Heart right ventricle (tissue), 16 donors: ENCODE measurements at regions not wholly inside any gene's neighbourhood (a gene's known extent, or its start where the extent isn't known, plus 50 kb on each side); places are given as distances from the start of the nearest gene placed in this dataset.
"Not testable (repeated sequence)": the region's sequence is repeated elsewhere in the genome, so short reads cannot be mapped to it uniquely, and the experiment has no call there.

Source experiments
- ATAC-seq, 8 donors: fragments of 200-7000 bp; cut with Tn5 transposase; one replicate each; pipeline ENCODE4 v1.9.1; 2020; ENCODE audit warnings: mild to moderate bottlenecking in 8 of 8, moderate library complexity in 8 of 8, moderate number of reproducible peaks in 1 of 8
- DNase-seq, 2 donors: peaks; one replicate each; pipeline ENCODE4 v3.0.0-alpha.2; 2020
- H3K27ac ChIP-seq, 10 donors: fragments of 200-600 bp; sonication (generic) in 2 of 10; one replicate each; pipeline versions ENCODE4 v1.5.0 to v1.8.0; 2020 to 2022; ENCODE audit warnings: mild to moderate bottlenecking in 3 of 10
- H3K27me3 ChIP-seq, 7 donors: fragments of 200-600 bp; one replicate each; pipeline ENCODE4 v1.8.0; 2021 to 2022; ENCODE audit warnings: mild to moderate bottlenecking in 2 of 7
- H3K36me3 ChIP-seq, 9 donors: fragments of 200-600 bp; sonication (generic) in 1 of 9; one replicate each; pipeline versions ENCODE4 v1.5.0 to v1.8.0; 2020 to 2022; ENCODE audit warnings: mild to moderate bottlenecking in 2 of 9
- H3K4me1 ChIP-seq, 9 donors: fragments of 200-600 bp; sonication (generic) in 1 of 9; one replicate each; pipeline versions ENCODE4 v1.5.0 to v1.8.0; 2020 to 2022; ENCODE audit warnings: mild to moderate bottlenecking in 4 of 9
- H3K4me3 ChIP-seq, 10 donors: fragments of 200-600 bp; sonication (generic) in 2 of 10; one replicate each; pipeline versions ENCODE4 v1.5.0 to v1.8.0; 2020 to 2022; ENCODE audit warnings: mild to moderate bottlenecking in 7 of 10, moderate library complexity in 2 of 10
- H3K9me3 ChIP-seq, 11 donors: fragments of 200-600 bp in 10 of 11; sonication (generic) in 2 of 11; one replicate each; pipeline versions ENCODE4 v1.5.0 to v1.8.0; 2013 to 2022; ENCODE audit warnings: mild to moderate bottlenecking in 2 of 11, control low read depth in 1 of 11, moderate library complexity in 1 of 11
- WGBS, 2 donors: extraction: QIAGEN DNeasy Blood & Tissue Kit; methylation state at CpG; one replicate each; pipeline ENCODE4 v1.1.7; 2013; ENCODE audit warnings: inconsistent platforms in 1 of 2; 5-methylcytosine and 5-hydroxymethylcytosine counted together
- intact Hi-C, 10 donors: fragments of 100-400 bp; cut with DNase I; formaldehyde crosslinking; loops; one replicate each; pipeline versions ENCODE4 v1.11.1 to v1.14.2; 2022
- TF ChIP-seq, protein P1 (sequence below), 9 donors: fragments of 200-600 bp; sonication (generic) in 2 of 9; IDR thresholded peaks; one replicate each; pipeline versions ENCODE4 v1.5.0 to v1.8.0; 2021 to 2022; ENCODE audit warnings: antibody characterized with exemption in 9 of 9, mild to moderate bottlenecking in 5 of 9, moderate library complexity in 1 of 9
- donor health status: Arrhythmogenic right ventricular cardiomyopathy.
- donor health status: ischemic (EF 13 %, LVEDD 7.1; RV severe dilation, severe dysfunction).
- donor health status: healthy with polysubstance abuse.
- donor health status: DM: no; HTN: yes; CAD: no.
- donor health status: DM: no; HTN: no; CAD: no.
- donor health status: ischemic (EF 25% LVEDD 6.9; RV normal size, moderate dysfunction).
- donor health status: ischemic (EF 25% LVEDD 5.7; RV mildly dilated, moderate dysfunction).
- donor health status: healthy.
- donor health status: DM: yes; HTN: yes; CAD: no.
- donor health status: Ischemic cardiomyopathy.
- donor health status: ischemic (EF 35%, LVEDD 5.7; RV mildly dilated, moderate dysfunction).
- donor health status: nonischemic (EF 11% LVEDD 7.7; RV severe dilation, severe dysfunction).
- donor health status: DM: yes; HTN: yes; CAD: no.
- donor health status: PGD.
- donor health status: ischemic (EF 29% LVEDD 5.4; RV normal size, mild dysfunction).
- donor health status: nonischemic (EF 23%, LVEDD 6.1; RV moderate dilation, normal function).

DNA sequence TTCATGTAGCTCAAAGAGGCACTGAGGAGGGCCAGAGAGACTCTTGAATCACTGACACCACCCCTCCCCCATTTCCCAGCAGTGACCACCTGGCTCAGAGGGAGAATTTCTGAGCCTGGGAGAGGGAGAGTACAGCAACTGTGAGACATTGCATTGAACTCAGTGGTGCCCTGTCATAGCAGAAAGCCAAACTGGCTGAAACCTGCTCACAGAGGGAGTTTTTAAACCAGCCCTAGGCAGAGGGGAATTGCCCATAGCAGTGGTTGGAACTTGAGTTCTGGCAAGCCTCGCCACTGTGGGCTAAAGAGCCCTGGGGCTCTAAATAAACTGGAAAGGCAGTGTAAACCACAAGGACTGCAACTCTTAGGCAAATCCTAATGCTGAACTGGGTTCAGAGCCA, 243.1 kb downstream of the ADCYAP1 start:
- WGBS, 2 donors = 71 to 81% methylated on average over 1 of the region's 1 CpG
- no peak overlapping the region for H3K27ac ChIP-seq
- DNase-seq (no peak), ATAC-seq (no peak)
- no peaks in the 10 kb centered on the region for H3K27me3 ChIP-seq
- intact Hi-C loops = no loop called here
- H3K9me3 ChIP-seq = peaks cover 0 to 64% (median 22%) of the 10 kb centered on the region in 11 donors
- H3K4me3 ChIP-seq = no peak overlapping the region
- no peaks in the 10 kb centered on the region for H3K36me3 ChIP-seq
- H3K4me1 ChIP-seq = no peaks in the 10 kb centered on the region
- TF ChIP-seq, protein P1, sequence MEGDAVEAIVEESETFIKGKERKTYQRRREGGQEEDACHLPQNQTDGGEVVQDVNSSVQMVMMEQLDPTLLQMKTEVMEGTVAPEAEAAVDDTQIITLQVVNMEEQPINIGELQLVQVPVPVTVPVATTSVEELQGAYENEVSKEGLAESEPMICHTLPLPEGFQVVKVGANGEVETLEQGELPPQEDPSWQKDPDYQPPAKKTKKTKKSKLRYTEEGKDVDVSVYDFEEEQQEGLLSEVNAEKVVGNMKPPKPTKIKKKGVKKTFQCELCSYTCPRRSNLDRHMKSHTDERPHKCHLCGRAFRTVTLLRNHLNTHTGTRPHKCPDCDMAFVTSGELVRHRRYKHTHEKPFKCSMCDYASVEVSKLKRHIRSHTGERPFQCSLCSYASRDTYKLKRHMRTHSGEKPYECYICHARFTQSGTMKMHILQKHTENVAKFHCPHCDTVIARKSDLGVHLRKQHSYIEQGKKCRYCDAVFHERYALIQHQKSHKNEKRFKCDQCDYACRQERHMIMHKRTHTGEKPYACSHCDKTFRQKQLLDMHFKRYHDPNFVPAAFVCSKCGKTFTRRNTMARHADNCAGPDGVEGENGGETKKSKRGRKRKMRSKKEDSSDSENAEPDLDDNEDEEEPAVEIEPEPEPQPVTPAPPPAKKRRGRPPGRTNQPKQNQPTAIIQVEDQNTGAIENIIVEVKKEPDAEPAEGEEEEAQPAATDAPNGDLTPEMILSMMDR (IDR thresholded peaks at IDR 0.05) = no peak

GRCh38 chr18:1149709-1150108, 245.0 kb downstream of the ADCYAP1 start:
- no peaks in the 10 kb centered on the region for H3K4me1 ChIP-seq
- no peaks in the 10 kb centered on the region for H3K36me3 ChIP-seq
- H3K4me3 ChIP-seq = no peak overlapping the region
- DNase-seq (no peak), ATAC-seq (no peak)
- H3K27me3 ChIP-seq = no peaks in the 10 kb centered on the region
- H3K27ac ChIP-seq = no peak overlapping the region
- peaks cover 0 to 50% (median 4%) of the 10 kb centered on the region in 11 donors for H3K9me3 ChIP-seq
- TF ChIP-seq, protein P1 (IDR thresholded peaks at IDR 0.05) = no peak
- WGBS, 2 donors = 87 to 89% methylated on average over 4 of the region's 4 CpGs
- intact Hi-C loops = no loop called here

DNA sequence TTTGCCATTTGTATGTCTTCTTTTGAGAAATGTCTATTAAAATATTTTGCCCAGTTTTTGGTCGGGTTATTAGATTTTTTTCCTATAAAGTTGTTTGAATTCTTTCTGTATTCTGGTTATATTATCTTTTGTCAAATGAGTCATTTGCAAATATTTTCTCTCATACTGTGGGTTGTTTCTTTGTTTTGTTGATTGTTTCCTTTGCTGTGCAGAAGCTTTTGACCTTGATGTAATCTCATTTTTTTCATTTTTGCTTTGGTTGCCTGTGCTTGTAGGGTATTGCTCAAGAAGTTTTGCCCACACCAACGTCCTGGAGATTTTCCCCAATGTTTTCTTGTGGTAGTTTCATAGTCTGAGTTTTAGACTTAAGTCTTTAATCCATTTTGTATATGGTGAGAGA, 245.7 kb downstream of the ADCYAP1 start:
- intact Hi-C loops = no loop called here
- no peaks in the 10 kb centered on the region for H3K27me3 ChIP-seq
- peaks cover 0 to 44% (median 3%) of the 10 kb centered on the region in 11 donors for H3K9me3 ChIP-seq
- no peak for DNase-seq
- H3K27ac ChIP-seq = no peak overlapping the region
- no peaks in the 10 kb centered on the region for H3K36me3 ChIP-seq
- H3K4me1 ChIP-seq = no peaks in the 10 kb centered on the region
- TF ChIP-seq, protein P1 (IDR thresholded peaks at IDR 0.05) = no peak
- no peak overlapping the region for H3K4me3 ChIP-seq
- no peak for ATAC-seq
- 48 to 55% methylated on average over 2 of the region's 2 CpGs for WGBS, 2 donors

DNA sequence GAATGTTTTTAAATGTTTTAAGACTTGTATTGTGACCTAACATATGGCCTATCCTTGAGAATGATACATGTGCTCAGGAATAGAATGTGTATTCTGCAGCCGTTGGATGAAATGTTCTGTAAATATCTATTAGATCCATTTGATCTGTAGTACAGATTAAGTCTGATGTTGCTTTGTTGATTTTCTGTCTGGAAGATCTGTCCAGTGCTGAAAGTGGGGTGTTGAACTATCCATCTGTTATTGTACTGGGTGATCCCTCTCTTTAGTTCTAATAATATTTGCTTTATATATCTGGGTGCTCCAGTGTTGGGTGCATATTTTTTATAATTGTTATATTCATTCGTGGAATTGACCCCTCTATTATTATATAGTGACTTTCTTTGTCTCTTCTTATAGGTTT, 248.3 kb downstream of the ADCYAP1 start:
- intact Hi-C loops, H3K36me3 ChIP-seq, DNase-seq, H3K4me3 ChIP-seq, H3K4me1 ChIP-seq, H3K27ac ChIP-seq, H3K27me3 ChIP-seq, ATAC-seq: not testable (repeated sequence)
- 47 to 54% methylated on average over 2 of the region's 2 CpGs for WGBS, 2 donors
- peaks cover 0 to 32% (median 3%) of the 10 kb centered on the region in 11 donors for H3K9me3 ChIP-seq

DNA sequence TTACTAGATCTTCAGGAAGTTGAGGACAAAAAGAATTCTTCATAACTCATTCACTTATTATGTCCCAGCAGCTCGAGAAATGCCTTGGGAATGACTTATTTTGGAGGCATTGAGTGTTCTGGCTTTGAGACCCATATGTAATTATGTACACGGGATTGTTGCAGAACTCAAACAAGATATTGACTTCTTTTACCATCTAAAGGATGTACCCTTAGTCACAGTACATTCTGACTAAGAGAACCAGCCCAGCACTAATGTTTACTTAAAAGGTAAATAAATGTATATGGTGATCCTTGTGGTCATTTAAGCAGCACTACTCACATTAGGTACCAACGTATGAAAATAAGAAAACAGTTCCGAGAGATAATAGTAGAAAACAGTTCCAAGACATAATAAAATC, 268.9 kb downstream of the ADCYAP1 start:
- Histone ChIP-seq H3K36me3 (no peaks in the 10 kb centered on the region), H3K9me3 (peaks cover 0 to 35% (median 8%) of the 10 kb centered on the region in 11 donors), H3K4me3 (no peak overlapping the region), H3K27me3 (no peaks in the 10 kb centered on the region), H3K4me1 (no peaks in the 10 kb centered on the region), H3K27ac (no peak overlapping the region)
- intact Hi-C loops = no loop called here
- 70 to 72% methylated on average over 4 of the region's 4 CpGs for WGBS, 2 donors
- ATAC-seq = no peak
- DNase-seq = no peak
- TF ChIP-seq, protein P1 (IDR thresholded peaks at IDR 0.05) = no peak
